Tongue (tissue), 1 donor: ENCODE measurements at regions not wholly inside any gene's neighbourhood (a gene's known extent, or its start where the extent isn't known, plus 50 kb on each side); places are given as distances from the start of the nearest gene placed in this dataset.

Experiments
- DNase-seq: peaks from one replicate; pipeline ENCODE4 v3.0.0-alpha.2; 2015

- DNase-seq: no peak
Observed at GRCh38 chr18:41829647-41830516, 125.2 kb upstream of the PIK3C3 start.

- DNase-seq: no peak
Observed at GRCh38 chr18:41828137-41828536, 126.9 kb upstream of the PIK3C3 start.

GRCh38 chr18:41820784-41821183 lies 134.2 kb upstream of the PIK3C3 start:
- no peak for DNase-seq

GRCh38 chr18:41818381-41819355 lies 136.4 kb upstream of the PIK3C3 start:
- DNase-seq: no peak

GRCh38 chr18:41814651-41815050 lies 140.4 kb upstream of the PIK3C3 start:
- DNase-seq: no peak

GRCh38 chr18:41809652-41810051 lies 145.4 kb upstream of the PIK3C3 start:
- DNase-seq: no peak

- DNase-seq: no peak
Observed at GRCh38 chr18:41805341-41805740, 149.7 kb upstream of the PIK3C3 start.

- DNase-seq: no peak
Observed at GRCh38 chr18:41798879-41799278, 156.2 kb upstream of the PIK3C3 start.

GRCh38 chr18:41790687-41791086 lies 164.3 kb upstream of the PIK3C3 start:
- no peak for DNase-seq

- no peak for DNase-seq
Observed at GRCh38 chr18:41789001-41789400, 166.0 kb upstream of the PIK3C3 start.

- DNase-seq: no peak
Observed at GRCh38 chr18:41783879-41784278, 171.2 kb upstream of the PIK3C3 start.

GRCh38 chr18:41783065-41783818 lies 171.8 kb upstream of the PIK3C3 start:
- no peak for DNase-seq

- DNase-seq: no peak
Observed at GRCh38 chr18:41771973-41772372, 183.1 kb upstream of the PIK3C3 start.

GRCh38 chr18:41769265-41769664 lies 185.8 kb upstream of the PIK3C3 start:
- no peak for DNase-seq

- DNase-seq: no peak
Observed at GRCh38 chr18:41768467-41768866, 186.6 kb upstream of the PIK3C3 start.

GRCh38 chr18:41767960-41768359 lies 187.1 kb upstream of the PIK3C3 start:
- no peak for DNase-seq

GRCh38 chr18:41765460-41765859 lies 189.6 kb upstream of the PIK3C3 start:
- no peak for DNase-seq

- no peak for DNase-seq
Observed at GRCh38 chr18:41763361-41763760, 191.7 kb upstream of the PIK3C3 start.

- DNase-seq: no peak
Observed at GRCh38 chr18:41761333-41762018, 193.6 kb upstream of the PIK3C3 start.

GRCh38 chr18:41758534-41758933 lies 196.5 kb upstream of the PIK3C3 start:
- no peak for DNase-seq

GRCh38 chr18:41756141-41756540 lies 198.9 kb upstream of the PIK3C3 start:
- no peak for DNase-seq

- no peak for DNase-seq
Observed at GRCh38 chr18:41754332-41754731, 200.7 kb upstream of the PIK3C3 start.
